ENCODE measurements at regions not wholly inside any gene's neighbourhood (a gene's known extent, or its start where the extent isn't known, plus 50 kb on each side); places are given as distances from the start of the nearest gene placed in this dataset.

- no peak overlapping the region for H3K9ac ChIP-seq
- no peaks in the 10 kb centered on the region for H3K4me1 ChIP-seq
- no peaks in the 10 kb centered on the region for H4K20me1 ChIP-seq
- peaks cover 0 to 64% (median 28%) of the 10 kb centered on the region in 11 experiments; a peak in 18 of 22 replicates for H3K27me3 ChIP-seq
- peaks cover 0 to 16% (median 3%) of the 10 kb centered on the region in 11 experiments; a peak in 6 of 22 replicates for H3K9me3 ChIP-seq (replicated peaks in 1 of 11)
- H3K27ac ChIP-seq = no peak overlapping the region
- H3K4me2 ChIP-seq = no peak overlapping the region
- no peak overlapping the region for H3K4me3 ChIP-seq
- TF ChIP-seq Cebpa-rat (IDR thresholded peaks at IDR 0.05) = no peak
- H3K36me3 ChIP-seq = no peaks in the 10 kb centered on the region
These were observed 220.6 kb upstream of the CPXCR1 start for GRCh38 chrX:88526385-88526784.

- TF ChIP-seq Cebpa-rat (IDR thresholded peaks at IDR 0.05) = no peak
- Histone ChIP-seq H3K36me3 (no peaks in the 10 kb centered on the region), H4K20me1 (no peaks in the 10 kb centered on the region; a peak in 2 of 22 replicates), H3K4me1 (no peaks in the 10 kb centered on the region), H3K4me3 (no peak overlapping the region), H3K9me3 (replicated peaks in 1 of 11) (no peaks in the 10 kb centered on the region; a peak in 1 of 22 replicates), H3K27me3 (peaks cover 26 to 96% (median 77%) of the 10 kb centered on the region in 11 experiments), H3K4me2 (no peak overlapping the region), H3K27ac (no peak overlapping the region), H3K9ac (no peak overlapping the region)
These were observed 188.6 kb upstream of the CPXCR1 start for GRCh38 chrX:88558421-88558820.

GRCh38 chrX:88560673-88561330 is 186.2 kb upstream of the CPXCR1 start:
- H3K4me2 ChIP-seq = no peak overlapping the region
- no peak for TF ChIP-seq Cebpa-rat (IDR thresholded peaks at IDR 0.05)
- H3K4me3 ChIP-seq = no peak overlapping the region
- H3K27ac ChIP-seq = no peak overlapping the region
- H3K9ac ChIP-seq = no peak overlapping the region
- H3K36me3 ChIP-seq = no peaks in the 10 kb centered on the region
- H4K20me1 ChIP-seq = no peaks in the 10 kb centered on the region; a peak in 2 of 22 replicates
- H3K27me3 ChIP-seq = peaks cover 29 to 91% (median 65%) of the 10 kb centered on the region in 11 experiments
- no peaks in the 10 kb centered on the region for H3K4me1 ChIP-seq
- peaks cover 0 to 4% (median 0%) of the 10 kb centered on the region in 11 experiments; a peak in 2 of 22 replicates for H3K9me3 ChIP-seq (replicated peaks in 1 of 11)

GRCh38 chrX:88584283-88584682 is 162.7 kb upstream of the CPXCR1 start:
- TF ChIP-seq Cebpa-rat (IDR thresholded peaks at IDR 0.05) = no peak
- H3K36me3 ChIP-seq = no peaks in the 10 kb centered on the region
- no peak overlapping the region for H3K9ac ChIP-seq
- H4K20me1 ChIP-seq = no peaks in the 10 kb centered on the region; a peak in 1 of 22 replicates
- H3K27ac ChIP-seq = no peak overlapping the region
- peaks cover 30 to 93% (median 71%) of the 10 kb centered on the region in 11 experiments; a peak in 21 of 22 replicates for H3K27me3 ChIP-seq
- H3K4me3 ChIP-seq = no peak overlapping the region
- peaks cover 6 to 48% (median 14%) of the 10 kb centered on the region in 11 experiments; a peak in 17 of 22 replicates for H3K9me3 ChIP-seq (replicated peaks in 1 of 11)
- H3K4me2 ChIP-seq = no peak overlapping the region
- H3K4me1 ChIP-seq = no peaks in the 10 kb centered on the region

GRCh38 chrX:88586317-88586716 is 160.7 kb upstream of the CPXCR1 start:
- Histone ChIP-seq H3K27ac (no peak overlapping the region), H3K9me3 (replicated peaks in 1 of 11) (peaks cover 6 to 45% (median 14%) of the 10 kb centered on the region in 11 experiments; a peak in 16 of 22 replicates), H3K27me3 (peaks cover 35 to 91% (median 65%) of the 10 kb centered on the region in 11 experiments; a peak in 21 of 22 replicates), H4K20me1 (no peaks in the 10 kb centered on the region; a peak in 1 of 22 replicates), H3K9ac (no peak overlapping the region), H3K4me1 (no peaks in the 10 kb centered on the region), H3K36me3 (no peaks in the 10 kb centered on the region), H3K4me3 (no peak overlapping the region), H3K4me2 (no peak overlapping the region)
- no peak for TF ChIP-seq Cebpa-rat (IDR thresholded peaks at IDR 0.05)

- no peaks in the 10 kb centered on the region for H3K36me3 ChIP-seq
- H3K4me2 ChIP-seq = no peak overlapping the region
- peaks cover 46 to 100% (median 98%) of the 10 kb centered on the region in 11 experiments for H3K27me3 ChIP-seq
- H3K4me1 ChIP-seq = peaks cover 0 to 10% (median 6%) of the 10 kb centered on the region in 10 experiments; a peak in 5 of 20 replicates
- H3K4me3 ChIP-seq = no peak overlapping the region
- H4K20me1 ChIP-seq = peaks cover 0 to 5% (median 0%) of the 10 kb centered on the region in 11 experiments; a peak in 2 of 22 replicates
- H3K27ac ChIP-seq = no peak overlapping the region
- peaks cover 0 to 9% (median 0%) of the 10 kb centered on the region in 11 experiments; a peak in 3 of 22 replicates for H3K9me3 ChIP-seq (replicated peaks in 1 of 11)
- no peak for TF ChIP-seq Cebpa-rat (IDR thresholded peaks at IDR 0.05)
- no peak overlapping the region for H3K9ac ChIP-seq
These were observed 143.8 kb upstream of the CPXCR1 start for GRCh38 chrX:88603237-88603636.

- no peak for TF ChIP-seq Cebpa-rat (IDR thresholded peaks at IDR 0.05)
- Histone ChIP-seq H3K4me2 (peak overlapping the region in 5 of 11 experiments; percentile 1 to 44 (median 21); a peak in 6 of 22 replicates), H3K27ac (no peak overlapping the region), H3K36me3 (no peaks in the 10 kb centered on the region), H3K4me1 (peaks cover 0 to 10% (median 6%) of the 10 kb centered on the region in 10 experiments; a peak in 5 of 20 replicates), H3K9ac (no peak overlapping the region), H3K27me3 (peaks cover 47 to 98% (median 93%) of the 10 kb centered on the region in 11 experiments), H3K4me3 (no peak overlapping the region), H3K9me3 (replicated peaks in 1 of 11) (peaks cover 0 to 9% (median 0%) of the 10 kb centered on the region in 11 experiments; a peak in 3 of 22 replicates), H4K20me1 (peaks cover 0 to 5% (median 0%) of the 10 kb centered on the region in 11 experiments; a peak in 2 of 22 replicates)
These were observed 142.4 kb upstream of the CPXCR1 start for GRCh38 chrX:88604433-88605221.

- Histone ChIP-seq H3K36me3 (no peaks in the 10 kb centered on the region), H4K20me1 (peaks cover 0 to 5% (median 0%) of the 10 kb centered on the region in 11 experiments; a peak in 2 of 22 replicates), H3K4me3 (no peak overlapping the region), H3K4me1 (peaks cover 0 to 10% (median 6%) of the 10 kb centered on the region in 10 experiments; a peak in 5 of 20 replicates), H3K27ac (no peak overlapping the region), H3K9ac (no peak overlapping the region), H3K27me3 (peaks cover 47 to 96% (median 87%) of the 10 kb centered on the region in 11 experiments), H3K9me3 (replicated peaks in 1 of 11) (peaks cover 0 to 7% (median 0%) of the 10 kb centered on the region in 11 experiments; a peak in 3 of 22 replicates), H3K4me2 (peak overlapping the region in 5 of 11 experiments; percentile 1 to 44 (median 21); a peak in 6 of 22 replicates)
- TF ChIP-seq Cebpa-rat (IDR thresholded peaks at IDR 0.05) = no peak
These were observed 141.8 kb upstream of the CPXCR1 start for GRCh38 chrX:88605222-88605583.

GRCh38 chrX:88612870-88613329 is 134.1 kb upstream of the CPXCR1 start:
- Histone ChIP-seq H3K27me3 (peaks cover 53 to 95% (median 83%) of the 10 kb centered on the region in 11 experiments), H3K9me3 (replicated peaks in 1 of 11) (no peaks in the 10 kb centered on the region), H3K9ac (no peak overlapping the region), H3K4me1 (no peaks in the 10 kb centered on the region), H3K4me3 (no peak overlapping the region), H3K27ac (no peak overlapping the region), H4K20me1 (peaks cover 0 to 3% (median 0%) of the 10 kb centered on the region in 11 experiments; a peak in 1 of 22 replicates), H3K36me3 (no peaks in the 10 kb centered on the region), H3K4me2 (no peak overlapping the region)
- TF ChIP-seq Cebpa-rat (IDR thresholded peaks at IDR 0.05) = no peak

Data from BLaER1 treated with 17β-estradiol and CSF1 and Interleukin-3, amounts not matched to agents 10 nM and 100 nM (cell line).